SK-N-SH (cell line): ENCODE measurements at regions not wholly inside any gene's neighbourhood (a gene's known extent, or its start where the extent isn't known, plus 50 kb on each side); places are given as distances from the start of the nearest gene placed in this dataset.
"Not testable (repeated sequence)": the region's sequence is repeated elsewhere in the genome, so short reads cannot be mapped to it uniquely, and the experiment has no call there.

Source experiments
- EP300 ChIP-seq, 2 experiments: IDR thresholded peaks; 2 replicates each; pipeline versions ENCODE4 v1.4.0 to v1.6.1; 2012; ENCODE audit warnings: borderline replicate concordance in 1 of 2, low read depth in 1 of 2, low read length in 1 of 2
- EZH2phosphoT487 ChIP-seq: fragments of 200-600 bp; sonication (generic); IDR thresholded peaks from 2 replicates; pipeline ENCODE4 v1.6.1; 2017; ENCODE audit warnings: low read depth, mixed run types, mild to moderate bottlenecking, antibody characterized with exemption, moderate library complexity, borderline replicate concordance
- FOXM1 ChIP-seq: IDR thresholded peaks from 2 replicates; pipeline ENCODE4 v1.4.0; 2012; ENCODE audit warnings: low read depth, mild to moderate bottlenecking
- POLR2AphosphoS5 ChIP-seq: IDR thresholded peaks from 2 replicates; pipeline ENCODE4 v1.6.1; 2012; ENCODE audit warnings: low read depth, low read length
- RCOR1 ChIP-seq: fragments of 150-350 bp; IDR thresholded peaks from 2 replicates; pipeline ENCODE4 v1.6.1; 2017; ENCODE audit warnings: antibody characterized with exemption, low read length

DNA sequence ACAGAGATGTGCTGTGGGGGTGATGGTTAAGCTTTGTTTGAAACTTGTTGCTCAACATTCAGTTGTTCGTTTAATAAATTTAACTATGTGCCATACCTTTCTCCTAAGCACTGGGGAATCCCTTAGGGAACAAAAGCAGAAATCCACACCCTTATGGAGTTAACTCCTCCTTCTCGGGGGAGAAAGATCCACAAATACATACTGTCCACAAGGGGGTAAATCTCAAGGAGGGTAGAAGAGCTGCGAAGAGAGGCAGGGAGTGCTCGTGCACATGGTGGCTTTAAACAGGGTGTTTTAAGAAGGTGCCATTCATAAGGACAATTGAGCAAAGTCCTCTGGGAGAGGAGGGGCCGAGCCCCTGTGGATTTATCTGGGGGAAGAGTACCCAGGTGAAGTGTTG is 92.5 kb downstream of the CRYBB2 start:
- TF ChIP-seq RCOR1; EP300 (IDR thresholded peaks at IDR 0.05; ENCODE audit: borderline replicate concordance in 1 of 2, low read depth in 1 of 2, low read length in 1 of 2); EZH2phosphoT487; FOXM1; POLR2AphosphoS5: not testable (repeated sequence)
